Caco-2 (cell line): ENCODE measurements at regions not wholly inside any gene's neighbourhood (a gene's known extent, or its start where the extent isn't known, plus 50 kb on each side); places are given as distances from the start of the nearest gene placed in this dataset.

Experiments used
- BruUV-seq: library from RNA; stranded (reverse); fragments of 400-500 nt; replicated peaks from 2 replicates; lab custom pipeline; 2021; lab: Mats Ljungman, UMichigan
- CTCF ChIA-PET: fragments of 300-600 bp; sonication (Branson Sonifier 250); formaldehyde crosslinking; loops from one replicate; lab custom pipeline; 2022; ENCODE audit warnings: antibody characterized with exemption; lab: Charles Lee
- POLR2A ChIA-PET: fragments of 300-600 bp; sonication (Branson Sonifier 250); formaldehyde crosslinking; loops from one replicate; lab custom pipeline; 2022; ENCODE audit warnings: antibody characterized with exemption; lab: Charles Lee
- DNase-seq, 2 experiments: peaks; one replicate each; pipeline versions ENCODE4 v3.0.0 to v3.0.0-alpha.2; 2020 to 2022
- H3K27me3 ChIP-seq: replicated peaks from 2 replicates; pipeline ENCODE4 v1.6.0; 2011; ENCODE audit warnings: low read length; ENCODE audit not compliant: control insufficient read depth, insufficient read depth
- H3K36me3 ChIP-seq: 2 replicates; pipeline ENCODE4 v1.5.1; 2011; ENCODE audit warnings: low read length; ENCODE audit not compliant: control insufficient read depth, insufficient read depth
- H3K4me1 ChIP-seq: fragments of 250-450 bp; sonication (Bioruptor Pico); 2 replicates; pipeline ENCODE4 v1.5.1; 2020; ENCODE audit warnings: mild to moderate bottlenecking
- H3K4me3 ChIP-seq: 2 replicates; pipeline ENCODE4 v1.5.1; 2011; ENCODE audit warnings: low read depth, mild to moderate bottlenecking, control low read depth, low read length
- H3K9me3 ChIP-seq: fragments of 250-450 bp; sonication (Bioruptor Pico); 2 replicates; pipeline ENCODE4 v1.5.1; 2020; ENCODE audit warnings: mild to moderate bottlenecking, moderate library complexity
- H3K27ac Mint-ChIP-seq: one replicate; pipeline ENCODE4 v1.8.0; 2022; ENCODE audit warnings: mixed read lengths; ENCODE audit not compliant: unreplicated experiment
- H3K27me3 Mint-ChIP-seq: one replicate; pipeline ENCODE4 v1.8.0; 2022; ENCODE audit warnings: mixed read lengths; ENCODE audit not compliant: insufficient read depth, unreplicated experiment
- H3K36me3 Mint-ChIP-seq: one replicate; pipeline ENCODE4 v1.8.0; 2022; ENCODE audit warnings: mild to moderate bottlenecking, mixed read lengths; ENCODE audit not compliant: insufficient read depth, unreplicated experiment
- H3K4me1 Mint-ChIP-seq: one replicate; pipeline ENCODE4 v1.8.0; 2022; ENCODE audit warnings: low read depth, mixed read lengths; ENCODE audit not compliant: unreplicated experiment
- H3K4me3 Mint-ChIP-seq: one replicate; pipeline ENCODE4 v1.8.0; 2022; ENCODE audit warnings: mild to moderate bottlenecking, moderate library complexity, mixed read lengths; ENCODE audit not compliant: unreplicated experiment
- H3K9me3 Mint-ChIP-seq: one replicate; pipeline ENCODE4 v1.8.0; 2022; ENCODE audit warnings: mixed read lengths; ENCODE audit not compliant: unreplicated experiment
- intact Hi-C: fragments of 100-400 bp; cut with micrococcal nuclease; formaldehyde crosslinking; loops from one replicate; pipeline ENCODE4 v1.10.0; 2022; ENCODE audit not compliant: unreplicated experiment
- TF ChIP-seq, protein P1 (sequence below), 2 experiments: fragments of 200-600 bp in 1 of 2; IDR thresholded peaks; 1 replicate in 1 of 2; 2 replicates in 1 of 2; pipeline versions ENCODE4 v1.5.1 to v1.8.0; 2011 to 2022; ENCODE audit warnings: antibody characterized with exemption in 1 of 2, control low read depth in 1 of 2, inconsistent platforms in 1 of 2, low read depth in 1 of 2, low read length in 1 of 2, mild to moderate bottlenecking in 1 of 2, moderate library complexity in 1 of 2; ENCODE audit not compliant: insufficient read depth in 1 of 2, severe bottlenecking in 1 of 2, unreplicated experiment in 1 of 2

DNA sequence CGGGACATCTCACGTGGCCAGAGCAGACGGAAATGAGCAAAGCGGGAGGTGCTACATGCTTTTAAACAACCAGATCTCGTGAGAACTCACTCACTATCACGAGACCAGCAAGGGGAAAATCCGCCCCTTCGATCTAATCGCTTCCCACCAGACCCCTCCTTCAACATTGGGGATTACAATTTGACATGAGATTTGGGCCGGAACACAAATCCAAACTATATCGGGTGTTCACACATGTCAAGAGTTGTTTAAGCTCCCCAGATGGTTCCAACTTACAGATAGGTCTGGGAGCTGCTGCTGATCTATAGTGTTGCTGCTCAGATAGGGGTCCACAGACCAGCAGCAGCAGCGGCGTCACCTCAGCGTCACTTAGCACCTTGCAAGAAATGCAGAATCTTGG is 194.9 kb downstream of the GPAM start:
- peaks cover 18% of the 10 kb centered on the region for H3K27me3 Mint-ChIP-seq
- no peak overlapping the region for H3K4me3 Mint-ChIP-seq
- Histone ChIP-seq H3K36me3 (no peaks in the 10 kb centered on the region), H3K27me3 (no peaks in the 10 kb centered on the region), H3K9me3 (no peaks in the 10 kb centered on the region), H3K4me1 (no peaks in the 10 kb centered on the region), H3K4me3 (no peak overlapping the region)
- no TSS peak for BruUV-seq
- no peak overlapping the region for H3K27ac Mint-ChIP-seq
- intact Hi-C loops, result no loop called here
- no peak for DNase-seq
- ChIA-PET POLR2A (no interaction called here), CTCF (no interaction called here)
- TF ChIP-seq, protein P1, sequence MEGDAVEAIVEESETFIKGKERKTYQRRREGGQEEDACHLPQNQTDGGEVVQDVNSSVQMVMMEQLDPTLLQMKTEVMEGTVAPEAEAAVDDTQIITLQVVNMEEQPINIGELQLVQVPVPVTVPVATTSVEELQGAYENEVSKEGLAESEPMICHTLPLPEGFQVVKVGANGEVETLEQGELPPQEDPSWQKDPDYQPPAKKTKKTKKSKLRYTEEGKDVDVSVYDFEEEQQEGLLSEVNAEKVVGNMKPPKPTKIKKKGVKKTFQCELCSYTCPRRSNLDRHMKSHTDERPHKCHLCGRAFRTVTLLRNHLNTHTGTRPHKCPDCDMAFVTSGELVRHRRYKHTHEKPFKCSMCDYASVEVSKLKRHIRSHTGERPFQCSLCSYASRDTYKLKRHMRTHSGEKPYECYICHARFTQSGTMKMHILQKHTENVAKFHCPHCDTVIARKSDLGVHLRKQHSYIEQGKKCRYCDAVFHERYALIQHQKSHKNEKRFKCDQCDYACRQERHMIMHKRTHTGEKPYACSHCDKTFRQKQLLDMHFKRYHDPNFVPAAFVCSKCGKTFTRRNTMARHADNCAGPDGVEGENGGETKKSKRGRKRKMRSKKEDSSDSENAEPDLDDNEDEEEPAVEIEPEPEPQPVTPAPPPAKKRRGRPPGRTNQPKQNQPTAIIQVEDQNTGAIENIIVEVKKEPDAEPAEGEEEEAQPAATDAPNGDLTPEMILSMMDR (IDR thresholded peaks at IDR 0.05; ENCODE audit: insufficient read depth in 1 of 2, low read depth in 1 of 2, low read length in 1 of 2, severe bottlenecking in 1 of 2, unreplicated experiment in 1 of 2), result no peak
- no peaks in the 10 kb centered on the region for H3K36me3 Mint-ChIP-seq
- H3K4me1 Mint-ChIP-seq, result no peaks in the 10 kb centered on the region
- no peaks in the 10 kb centered on the region for H3K9me3 Mint-ChIP-seq

DNA sequence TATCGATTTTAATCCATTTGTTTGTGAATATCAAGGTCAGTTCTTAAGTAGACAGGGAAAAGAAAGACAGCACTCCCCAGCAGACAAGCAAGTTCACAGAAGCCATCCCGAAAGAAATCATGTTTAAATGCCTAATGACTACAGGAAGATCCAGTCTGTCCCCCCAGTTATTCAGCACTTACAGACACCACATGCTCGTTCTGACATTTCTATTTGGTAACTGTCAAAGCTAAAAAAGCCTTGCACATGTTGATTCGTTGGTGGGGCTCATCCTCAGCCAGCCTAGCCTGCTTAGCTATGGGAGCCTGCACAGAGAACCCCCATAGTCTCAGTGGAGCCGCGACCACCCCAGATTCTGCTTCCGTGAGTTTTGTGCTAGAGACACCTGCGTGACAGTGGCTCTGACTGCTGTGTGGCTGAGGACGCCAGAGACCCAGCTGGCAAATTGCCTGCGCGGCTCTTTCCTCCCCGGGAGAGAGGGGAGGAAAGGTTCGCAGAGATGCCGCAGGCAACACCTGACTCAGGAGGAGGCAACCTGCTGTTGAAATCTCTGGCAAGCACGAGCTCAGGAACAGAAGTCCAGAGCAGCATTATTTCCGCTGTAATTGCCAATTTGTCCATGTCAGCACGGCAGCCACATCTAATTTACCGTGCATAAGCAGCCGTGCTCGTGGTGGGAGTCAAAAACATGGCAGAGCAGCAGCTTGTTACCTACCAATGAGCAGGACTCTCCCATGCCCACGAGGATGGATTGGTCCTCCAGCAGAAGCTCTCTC is 194.2 kb downstream of the GPAM start:
- Mint-ChIP-seq H3K27me3 (peaks cover 18% of the 10 kb centered on the region), H3K9me3 (no peaks in the 10 kb centered on the region), H3K27ac (no peak overlapping the region), H3K4me3 (no peak overlapping the region), H3K36me3 (no peaks in the 10 kb centered on the region), H3K4me1 (no peaks in the 10 kb centered on the region)
- intact Hi-C loops, result no loop called here
- no peaks in the 10 kb centered on the region for H3K9me3 ChIP-seq
- POLR2A ChIA-PET, result no interaction called here
- H3K36me3 ChIP-seq, result no peaks in the 10 kb centered on the region
- no peak for DNase-seq
- no peaks in the 10 kb centered on the region for H3K27me3 ChIP-seq
- CTCF ChIA-PET, result no interaction called here
- BruUV-seq, result no TSS peak
- no peak overlapping the region for H3K4me3 ChIP-seq
- TF ChIP-seq, protein P1 (IDR thresholded peaks at IDR 0.05; ENCODE audit: insufficient read depth in 1 of 2, low read depth in 1 of 2, low read length in 1 of 2, severe bottlenecking in 1 of 2, unreplicated experiment in 1 of 2), result no peak
- H3K4me1 ChIP-seq, result no peaks in the 10 kb centered on the region

DNA sequence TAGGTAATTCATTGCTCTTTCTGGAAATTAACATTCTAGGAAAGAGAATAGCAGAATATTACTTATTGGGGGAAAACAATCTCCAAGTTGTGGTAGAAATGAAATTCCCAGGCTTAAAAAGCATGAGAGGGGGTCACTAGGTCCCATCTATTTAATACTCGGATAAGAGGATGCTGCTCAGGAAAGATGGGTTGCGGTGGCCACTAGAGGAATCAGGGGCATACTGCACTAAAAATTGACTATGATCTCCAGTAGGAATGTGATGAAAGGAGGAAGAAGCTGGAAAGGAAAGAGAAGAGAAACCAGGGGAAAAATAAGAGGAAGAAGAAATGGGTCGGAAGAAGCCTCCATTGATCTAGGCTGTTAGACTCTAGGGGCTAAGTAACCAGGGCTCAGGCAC is 192.8 kb downstream of the GPAM start:
- no peaks in the 10 kb centered on the region for H3K9me3 ChIP-seq
- no TSS peak for BruUV-seq
- Mint-ChIP-seq H3K27ac (no peak overlapping the region), H3K4me1 (no peaks in the 10 kb centered on the region), H3K27me3 (peaks cover 23% of the 10 kb centered on the region), H3K9me3 (no peaks in the 10 kb centered on the region), H3K36me3 (no peaks in the 10 kb centered on the region), H3K4me3 (no peak overlapping the region)
- H3K27me3 ChIP-seq, result no peaks in the 10 kb centered on the region
- ChIA-PET CTCF (no interaction called here), POLR2A (no interaction called here)
- H3K4me3 ChIP-seq, result no peak overlapping the region
- peak in 1 of 2 experiments; percentile 7 for DNase-seq
- no peaks in the 10 kb centered on the region for H3K4me1 ChIP-seq
- intact Hi-C loops, result loop anchor here (1.0 kb wide), 1 partner anchor 234 kb away; no protein-coding TSS in a partner anchor
- no peaks in the 10 kb centered on the region for H3K36me3 ChIP-seq
- TF ChIP-seq, protein P1 (IDR thresholded peaks at IDR 0.05; ENCODE audit: insufficient read depth in 1 of 2, low read depth in 1 of 2, low read length in 1 of 2, severe bottlenecking in 1 of 2, unreplicated experiment in 1 of 2), result peak in 1 of 2 experiments; percentile 36
